SU-DHL-6 (cell line): ENCODE measurements at regions not wholly inside any gene's neighbourhood (a gene's known extent, or its start where the extent isn't known, plus 50 kb on each side); places are given as distances from the start of the nearest gene placed in this dataset.

ENCODE experiments used
- H2AFZ ChIP-seq: fragments of 200-600 bp; sonication (generic); 2 replicates; pipeline ENCODE4 v1.6.1; 2014; ENCODE audit warnings: low read depth, mild to moderate bottlenecking, moderate library complexity, mixed read lengths, antibody characterized with exemption, low read length; ENCODE audit not compliant: severe bottlenecking
- H3F3A ChIP-seq: fragments of 200-600 bp; shearing (Covaris generic); 2 replicates; pipeline ENCODE4 v1.6.0; 2016; ENCODE audit warnings: antibody characterized with exemption, mild to moderate bottlenecking; ENCODE audit not compliant: insufficient read depth
- H3K27ac ChIP-seq: fragments of 200-600 bp; sonication (generic); 2 replicates; pipeline ENCODE4 v1.5.1; 2016; ENCODE audit warnings: low read depth, mild to moderate bottlenecking, low read length, moderate library complexity, mixed read lengths
- H3K27me3 ChIP-seq: fragments of 200-600 bp; sonication (generic), shearing (Covaris generic); 2 replicates; pipeline ENCODE4 v1.6.0; 2014; ENCODE audit warnings: mild to moderate bottlenecking, low read length
- H3K36me3 ChIP-seq: fragments of 200-600 bp; sonication (generic); 2 replicates; pipeline ENCODE4 v1.6.1; 2014; ENCODE audit warnings: mild to moderate bottlenecking, low read length, mixed read lengths
- H3K4me2 ChIP-seq: fragments of 300-600, 200-600 bp; shearing (Covaris generic), sonication (generic); 2 replicates; pipeline ENCODE4 v1.6.0; 2014; ENCODE audit warnings: low read length, low read depth, mild to moderate bottlenecking; ENCODE audit not compliant: poor library complexity, severe bottlenecking
- H3K4me3 ChIP-seq: fragments of 200-600 bp; sonication (generic); 2 replicates; pipeline ENCODE4 v1.5.1; 2014; ENCODE audit warnings: antibody characterized with exemption, low read length, mild to moderate bottlenecking, mixed read lengths; ENCODE audit not compliant: insufficient read depth, poor library complexity, severe bottlenecking
- H3K79me2 ChIP-seq: fragments of 200-600 bp; sonication (generic); 2 replicates; pipeline ENCODE4 v1.6.1; 2014; ENCODE audit warnings: mild to moderate bottlenecking, low read length, moderate library complexity; ENCODE audit not compliant: insufficient read depth
- H3K9ac ChIP-seq: fragments of 200-600 bp; sonication (generic); 2 replicates; pipeline ENCODE4 v1.7.0; 2014; ENCODE audit warnings: mild to moderate bottlenecking, low read length
- H3K9me2 ChIP-seq: fragments of 200-600 bp; sonication (generic); replicated peaks from 2 replicates; pipeline ENCODE4 v1.6.1; 2014; ENCODE audit warnings: low read length; ENCODE audit not compliant: insufficient read depth
- H3K9me3 ChIP-seq: fragments of 200-600 bp; sonication (generic); 2 replicates; pipeline ENCODE4 v1.6.1; 2014; ENCODE audit warnings: low read length, mixed read lengths; ENCODE audit not compliant: insufficient read depth
- H4K20me1 ChIP-seq: fragments of 200-600 bp; sonication (generic); 2 replicates; pipeline ENCODE4 v1.6.1; 2014; ENCODE audit warnings: low read depth, mild to moderate bottlenecking, antibody characterized with exemption, low read length, moderate library complexity, mixed read lengths
- EZH2phosphoT487 ChIP-seq: fragments of 200-600 bp; sonication (generic), shearing (Covaris generic); conservative IDR thresholded peaks from 2 replicates; pipeline ENCODE4 v1.6.1; 2018; ENCODE audit warnings: mild to moderate bottlenecking, antibody characterized with exemption, low read length, moderate library complexity, mixed read lengths
- TF ChIP-seq, protein P1 (sequence below): fragments of 200-600 bp; sonication (generic); IDR thresholded peaks from one replicate; pipeline ENCODE4 v1.5.1; 2017; ENCODE audit warnings: antibody characterized with exemption, mild to moderate bottlenecking, low read length, moderate library complexity; ENCODE audit not compliant: insufficient read depth, poor library complexity, severe bottlenecking

DNA sequence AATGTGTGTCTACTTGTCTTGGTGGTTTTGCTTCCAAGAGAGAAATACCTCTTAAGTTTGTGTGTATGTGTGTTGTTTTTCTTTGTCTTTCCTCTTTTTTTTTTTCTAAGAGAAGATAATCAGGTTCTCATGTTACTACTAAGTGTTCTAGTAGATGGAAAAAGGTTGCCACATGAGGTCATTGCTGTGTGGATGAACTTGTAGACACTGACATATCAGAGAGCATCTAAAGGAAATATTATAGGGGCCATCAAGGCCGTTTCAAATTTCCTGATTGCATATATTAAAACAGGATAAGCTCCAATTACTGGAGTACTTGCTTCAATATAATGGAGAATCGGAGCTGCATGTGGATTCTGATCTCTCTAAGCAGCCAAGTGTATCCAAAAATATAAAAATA lies 747.5 kb downstream of the NR2F2 start:
- no peak overlapping the region for H2AFZ ChIP-seq
- no peak overlapping the region for H3K4me2 ChIP-seq
- no peaks in the 10 kb centered on the region for H3K79me2 ChIP-seq
- H3K27me3 ChIP-seq: no peaks in the 10 kb centered on the region
- H3K9me3 ChIP-seq: no peaks in the 10 kb centered on the region
- no peak for TF ChIP-seq EZH2phosphoT487
- TF ChIP-seq, protein P1, sequence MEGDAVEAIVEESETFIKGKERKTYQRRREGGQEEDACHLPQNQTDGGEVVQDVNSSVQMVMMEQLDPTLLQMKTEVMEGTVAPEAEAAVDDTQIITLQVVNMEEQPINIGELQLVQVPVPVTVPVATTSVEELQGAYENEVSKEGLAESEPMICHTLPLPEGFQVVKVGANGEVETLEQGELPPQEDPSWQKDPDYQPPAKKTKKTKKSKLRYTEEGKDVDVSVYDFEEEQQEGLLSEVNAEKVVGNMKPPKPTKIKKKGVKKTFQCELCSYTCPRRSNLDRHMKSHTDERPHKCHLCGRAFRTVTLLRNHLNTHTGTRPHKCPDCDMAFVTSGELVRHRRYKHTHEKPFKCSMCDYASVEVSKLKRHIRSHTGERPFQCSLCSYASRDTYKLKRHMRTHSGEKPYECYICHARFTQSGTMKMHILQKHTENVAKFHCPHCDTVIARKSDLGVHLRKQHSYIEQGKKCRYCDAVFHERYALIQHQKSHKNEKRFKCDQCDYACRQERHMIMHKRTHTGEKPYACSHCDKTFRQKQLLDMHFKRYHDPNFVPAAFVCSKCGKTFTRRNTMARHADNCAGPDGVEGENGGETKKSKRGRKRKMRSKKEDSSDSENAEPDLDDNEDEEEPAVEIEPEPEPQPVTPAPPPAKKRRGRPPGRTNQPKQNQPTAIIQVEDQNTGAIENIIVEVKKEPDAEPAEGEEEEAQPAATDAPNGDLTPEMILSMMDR: no peak
- no peaks in the 10 kb centered on the region for H3K9me2 ChIP-seq
- no peaks in the 10 kb centered on the region for H4K20me1 ChIP-seq
- no peaks in the 10 kb centered on the region for H3F3A ChIP-seq
- no peaks in the 10 kb centered on the region for H3K36me3 ChIP-seq
- H3K4me3 ChIP-seq: no peak overlapping the region
- no peak overlapping the region for H3K27ac ChIP-seq
- no peak overlapping the region for H3K9ac ChIP-seq

DNA sequence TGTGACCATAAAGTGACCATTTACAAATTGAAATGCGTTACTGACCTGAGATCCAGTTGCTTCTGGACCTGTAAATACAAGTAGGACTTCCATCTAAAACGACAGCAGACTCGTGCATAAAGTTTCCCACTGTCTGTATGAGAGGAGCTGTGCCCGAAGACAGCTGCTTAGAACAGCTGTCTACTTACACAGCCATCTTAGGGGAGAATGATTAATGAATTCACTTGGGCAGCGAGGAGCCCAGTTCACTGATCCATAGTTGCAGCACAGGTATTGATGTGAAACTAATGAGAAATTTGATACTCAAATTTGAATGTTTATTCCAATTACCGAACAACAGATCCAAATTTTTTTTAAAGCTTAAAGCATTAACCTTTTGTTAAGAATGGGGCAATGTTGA lies 748.1 kb downstream of the NR2F2 start:
- Histone ChIP-seq H3K27ac (no peak overlapping the region), H3K27me3 (no peaks in the 10 kb centered on the region), H2AFZ (no peak overlapping the region), H3K4me3 (no peak overlapping the region), H3K4me2 (no peak overlapping the region), H3K9ac (no peak overlapping the region), H4K20me1 (no peaks in the 10 kb centered on the region), H3F3A (no peaks in the 10 kb centered on the region), H3K9me2 (no peaks in the 10 kb centered on the region), H3K79me2 (no peaks in the 10 kb centered on the region), H3K9me3 (no peaks in the 10 kb centered on the region), H3K36me3 (no peaks in the 10 kb centered on the region)
- TF ChIP-seq EZH2phosphoT487: no peak
- TF ChIP-seq, protein P1: no peak

DNA sequence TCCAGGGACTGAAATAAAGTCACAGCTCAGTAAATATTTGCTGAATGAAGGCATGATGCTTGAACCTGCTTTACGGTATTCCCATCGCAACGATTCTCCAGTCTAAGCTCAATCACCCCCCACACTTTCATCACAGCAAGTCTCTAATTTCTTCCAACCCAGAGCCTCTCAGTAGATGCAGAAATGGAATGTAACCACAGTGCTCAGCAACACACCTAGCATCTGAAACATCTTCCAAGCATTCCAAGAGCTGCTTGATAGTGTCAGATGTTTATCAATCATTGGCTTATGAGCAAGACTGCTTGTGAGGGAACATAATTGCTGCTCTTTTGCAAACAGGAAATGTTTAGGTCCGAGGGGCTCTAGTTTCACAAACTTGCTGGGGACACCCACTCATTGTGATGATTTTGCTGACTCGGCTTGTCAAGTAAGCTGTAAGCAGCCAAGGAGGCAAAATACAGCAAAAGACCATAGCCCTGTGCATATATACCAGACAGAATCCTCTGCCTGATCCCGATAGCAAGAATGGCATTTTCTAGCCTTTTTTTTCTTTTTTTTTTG lies 751.2 kb downstream of the NR2F2 start:
- Histone ChIP-seq H2AFZ (no peak overlapping the region), H3K36me3 (no peaks in the 10 kb centered on the region), H3K4me2 (no peak overlapping the region), H3K27ac (no peak overlapping the region), H3F3A (no peaks in the 10 kb centered on the region), H3K79me2 (no peaks in the 10 kb centered on the region), H3K9ac (no peak overlapping the region), H3K27me3 (no peaks in the 10 kb centered on the region), H4K20me1 (no peaks in the 10 kb centered on the region), H3K4me3 (no peak overlapping the region), H3K9me3 (no peaks in the 10 kb centered on the region), H3K9me2 (no peaks in the 10 kb centered on the region)
- TF ChIP-seq EZH2phosphoT487: no peak

DNA sequence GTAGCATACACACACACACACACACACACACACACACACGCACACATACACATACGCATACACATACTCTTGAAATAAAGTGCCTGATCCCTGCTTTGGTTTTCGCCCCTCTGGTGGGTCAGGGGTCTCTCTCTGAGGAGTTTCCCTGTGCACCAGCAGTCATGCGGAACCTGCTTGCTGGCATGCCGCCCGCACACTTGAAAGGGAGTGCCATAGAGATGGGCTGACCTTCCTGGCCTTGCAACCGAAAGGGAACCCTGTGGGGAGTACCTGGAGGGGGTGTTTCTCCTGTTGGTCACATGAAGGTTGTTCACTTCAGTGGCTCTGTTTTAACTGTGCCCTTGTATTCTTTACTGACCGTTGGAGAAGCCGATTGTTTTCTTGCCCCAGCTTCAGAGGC lies 752.3 kb downstream of the NR2F2 start:
- no peaks in the 10 kb centered on the region for H3K79me2 ChIP-seq
- H2AFZ ChIP-seq: no peak overlapping the region
- H3K36me3 ChIP-seq: no peaks in the 10 kb centered on the region
- H3K27me3 ChIP-seq: no peaks in the 10 kb centered on the region
- no peaks in the 10 kb centered on the region for H3F3A ChIP-seq
- no peaks in the 10 kb centered on the region for H4K20me1 ChIP-seq
- H3K4me2 ChIP-seq: no peak overlapping the region
- no peak overlapping the region for H3K27ac ChIP-seq
- no peak overlapping the region for H3K4me3 ChIP-seq
- H3K9me2 ChIP-seq: no peaks in the 10 kb centered on the region
- TF ChIP-seq EZH2phosphoT487: no peak
- TF ChIP-seq, protein P1: no peak
- H3K9ac ChIP-seq: no peak overlapping the region
- no peaks in the 10 kb centered on the region for H3K9me3 ChIP-seq
